HEK293 (cell line): ENCODE measurements at regions not wholly inside any gene's neighbourhood (a gene's known extent, or its start where the extent isn't known, plus 50 kb on each side); places are given as distances from the start of the nearest gene placed in this dataset.
"Not testable (repeated sequence)": the region's sequence is repeated elsewhere in the genome, so short reads cannot be mapped to it uniquely, and the experiment has no call there.

ENCODE experiments used
- CTCF ChIA-PET: fragments of 350-600 bp; formaldehyde crosslinking; extraction: SDS; loops from one replicate; lab custom pipeline; 2021; ENCODE audit warnings: antibody characterized with exemption; lab: Yijun Ruan, JAX
- POLR2A ChIA-PET: fragments of 300-600 bp; formaldehyde crosslinking; extraction: SDS; loops from one replicate; lab custom pipeline; 2020; ENCODE audit warnings: antibody characterized with exemption, inconsistent platforms; lab: Yijun Ruan, JAX
- H3K27ac ChIP-seq: fragments of 200-500 bp; sonication (Bioruptor generic); 2 replicates; pipeline ENCODE4 v1.5.1; 2014; ENCODE audit warnings: low read depth, low read length, control low read depth, inconsistent platforms; ENCODE audit errors: extremely low read depth
- H3K36me3 ChIP-seq, 2 experiments: fragments of 200-500 bp in 1 of 2; sonication (Bioruptor generic) in 1 of 2; 1 replicate in 1 of 2; 2 replicates in 1 of 2; pipeline ENCODE4 v1.5.1; 2014 to 2017; ENCODE audit warnings: inconsistent platforms in 2 of 2, low read length in 2 of 2; ENCODE audit not compliant: control insufficient read depth in 2 of 2, insufficient read depth in 1 of 2
- H3K4me1 ChIP-seq: fragments of 200-500 bp; sonication (Bioruptor generic); 2 replicates; pipeline ENCODE4 v1.5.1; 2014; ENCODE audit warnings: mild to moderate bottlenecking, low read length, inconsistent platforms; ENCODE audit not compliant: control insufficient read depth, insufficient read depth
- H3K4me3 ChIP-seq: 2 replicates; pipeline ENCODE4 v1.5.1; 2011; ENCODE audit warnings: low read depth, mild to moderate bottlenecking, control low read depth, low read length, moderate library complexity
- H3K9me3 ChIP-seq: fragments of 200-500 bp; sonication (Bioruptor generic); 2 replicates; pipeline ENCODE4 v1.5.1; 2014; ENCODE audit warnings: low read depth, low read length, inconsistent platforms; ENCODE audit not compliant: control insufficient read depth, insufficient read depth
- OSR2 ChIP-seq: fragments of 450-650 bp; formaldehyde crosslinking; IDR thresholded peaks from 2 replicates; pipeline ENCODE4 v1.5.1; 2016; ENCODE audit warnings: missing biosample characterization, missing genetic modification characterization
- SP7 ChIP-seq: fragments of 450-650 bp; formaldehyde crosslinking; IDR thresholded peaks from 2 replicates; pipeline ENCODE4 v1.5.1; 2016; ENCODE audit warnings: missing biosample characterization, missing genetic modification characterization
- WT1 ChIP-seq: fragments of 450-650 bp; formaldehyde crosslinking; IDR thresholded peaks from 2 replicates; pipeline ENCODE4 v1.5.1; 2016; ENCODE audit warnings: missing biosample characterization, missing genetic modification characterization
- ZBTB20 ChIP-seq: fragments of 450-650 bp; formaldehyde crosslinking; IDR thresholded peaks from 2 replicates; pipeline ENCODE4 v1.5.1; 2016; ENCODE audit warnings: missing biosample characterization, missing genetic modification characterization
- ZFHX2 ChIP-seq: fragments of 450-650 bp; formaldehyde crosslinking; conservative IDR thresholded peaks from 2 replicates; pipeline ENCODE4 v1.5.1; 2016; ENCODE audit warnings: missing biosample characterization, missing genetic modification characterization
- ZNF184 ChIP-seq: fragments of 450-650 bp; IDR thresholded peaks from 2 replicates; pipeline ENCODE4 v1.5.1; 2018; ENCODE audit warnings: missing biosample characterization, mild to moderate bottlenecking, missing genetic modification characterization
- ZNF223 ChIP-seq: fragments of 450-650 bp; formaldehyde crosslinking; IDR thresholded peaks from 2 replicates; pipeline ENCODE4 v1.5.1; 2016; ENCODE audit warnings: missing biosample characterization, missing genetic modification characterization
- ZNF624 ChIP-seq: fragments of 450-650 bp; formaldehyde crosslinking; IDR thresholded peaks from 2 replicates; pipeline ENCODE4 v1.5.1; 2017; ENCODE audit warnings: missing biosample characterization, missing genetic modification characterization
- ZNF692 ChIP-seq: fragments of 450-650 bp; formaldehyde crosslinking; IDR thresholded peaks from 2 replicates; pipeline ENCODE4 v1.5.1; 2016; ENCODE audit warnings: missing biosample characterization, missing genetic modification characterization
- TF ChIP-seq, protein P1 (sequence below): fragments of 450-650 bp; formaldehyde crosslinking; IDR thresholded peaks from 2 replicates; pipeline ENCODE4 v1.5.1; 2016; ENCODE audit warnings: missing biosample characterization, missing genetic modification characterization

GRCh38 chr11:71774603-71775222 lies 58.3 kb upstream of the DEFB108B start:
- H3K9me3 ChIP-seq, result no peaks in the 10 kb centered on the region
- no peaks in the 10 kb centered on the region for H3K36me3 ChIP-seq
- H3K4me1 ChIP-seq, result no peaks in the 10 kb centered on the region
- POLR2A ChIA-PET, result interaction anchor here (0.6 kb wide), 1 partner anchor 325 kb away, joined by 8 read pairs; no protein-coding TSS in a partner anchor
- H3K27ac ChIP-seq, result no peak overlapping the region
- H3K4me3 ChIP-seq, result no peak overlapping the region
- TF ChIP-seq ZNF223 (tag by site-specific recombination) (no peak), ZNF184 (tag by site-specific recombination) (no peak), ZNF624 (tag by site-specific recombination) (no peak), ZNF692 (no peak)
- TF ChIP-seq, all 188 proteins: peak for 0
- CTCF ChIA-PET, result interaction anchor here (0.6 kb wide), 1 partner anchor 244 kb away, joined by 3 read pairs; no protein-coding TSS in a partner anchor

- CTCF ChIA-PET, result interaction anchor here (0.6 to 0.7 kb wide), 2 partner anchors 31 to 532 kb away, joined by 3 read pairs; no protein-coding TSS in a partner anchor
- H3K9me3 ChIP-seq, H3K27ac ChIP-seq, H3K4me3 ChIP-seq, H3K36me3 ChIP-seq: not testable (repeated sequence)
- TF ChIP-seq ZBTB20 (tag by site-specific recombination), result peak; percentile 28; the same call in 1 of the 2 replicates
- TF ChIP-seq, all 188 proteins: peak for 1; not testable (repeated sequence) for 187
- POLR2A ChIA-PET, H3K4me1 ChIP-seq: not testable (repeated sequence)
Observed at GRCh38 chr11:71780116-71780515, 52.9 kb upstream of the DEFB108B start.

- POLR2A ChIA-PET, H3K9me3 ChIP-seq, H3K27ac ChIP-seq, H3K4me1 ChIP-seq, H3K4me3 ChIP-seq, H3K36me3 ChIP-seq: not testable (repeated sequence)
- CTCF ChIA-PET, result interaction anchor here (0.6 kb wide), 1 partner anchor 531 kb away, joined by 3 read pairs; no protein-coding TSS in a partner anchor
- TF ChIP-seq WT1 (peak; percentile 39; the same call in 1 of the 2 replicates), OSR2 (tag by site-specific recombination) (0 out of 2 replicates have a peak, but pooled peaks have one; percentile 17), SP7 (tag by site-specific recombination) (0 out of 2 replicates have a peak, but pooled peaks have one; percentile 22)
Observed at GRCh38 chr11:71780771-71781170, 52.2 kb upstream of the DEFB108B start.

- H3K27ac ChIP-seq, H3K36me3 ChIP-seq, POLR2A ChIA-PET, H3K9me3 ChIP-seq, H3K4me1 ChIP-seq, H3K4me3 ChIP-seq: not testable (repeated sequence)
- CTCF ChIA-PET, result interaction anchor here (0.6 kb wide), 1 partner anchor 818 kb away, joined by 4 read pairs; no protein-coding TSS in a partner anchor
Observed at GRCh38 chr11:71781491-71781890, 51.5 kb upstream of the DEFB108B start.

- H3K4me1 ChIP-seq, H3K9me3 ChIP-seq, H3K27ac ChIP-seq, H3K4me3 ChIP-seq, CTCF ChIA-PET, H3K36me3 ChIP-seq, POLR2A ChIA-PET: not testable (repeated sequence)
Observed at GRCh38 chr11:71782229-71782861, 50.7 kb upstream of the DEFB108B start.

DNA sequence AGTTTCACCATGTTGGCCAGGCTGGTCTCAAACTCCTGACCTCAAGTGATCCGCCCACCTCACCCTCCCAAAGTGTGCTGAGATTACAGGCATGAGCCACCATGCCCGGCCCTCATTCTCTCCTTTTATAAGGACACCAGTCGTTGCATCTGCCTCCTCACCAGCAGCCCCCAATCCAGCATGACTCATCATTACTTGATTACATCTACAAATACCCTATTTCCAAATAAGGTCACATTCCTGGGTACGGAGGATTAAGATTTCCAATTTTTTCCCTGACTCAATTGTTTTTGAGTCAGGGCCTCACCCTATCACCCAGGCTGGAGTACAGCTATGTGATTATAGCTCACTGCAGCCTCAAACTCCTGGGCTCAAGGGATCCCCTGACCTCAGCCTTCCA lies 49.8 kb upstream of the DEFB108B start:
- CTCF ChIA-PET, H3K27ac ChIP-seq, POLR2A ChIA-PET, H3K9me3 ChIP-seq, H3K36me3 ChIP-seq, H3K4me1 ChIP-seq, H3K4me3 ChIP-seq: not testable (repeated sequence)
- TF ChIP-seq ZFHX2 (0 out of 2 replicates have a peak, but pooled peaks have one; percentile 36), SP7 (tag by site-specific recombination) (0 out of 2 replicates have a peak, but pooled peaks have one; percentile 23)
- TF ChIP-seq, protein P1, sequence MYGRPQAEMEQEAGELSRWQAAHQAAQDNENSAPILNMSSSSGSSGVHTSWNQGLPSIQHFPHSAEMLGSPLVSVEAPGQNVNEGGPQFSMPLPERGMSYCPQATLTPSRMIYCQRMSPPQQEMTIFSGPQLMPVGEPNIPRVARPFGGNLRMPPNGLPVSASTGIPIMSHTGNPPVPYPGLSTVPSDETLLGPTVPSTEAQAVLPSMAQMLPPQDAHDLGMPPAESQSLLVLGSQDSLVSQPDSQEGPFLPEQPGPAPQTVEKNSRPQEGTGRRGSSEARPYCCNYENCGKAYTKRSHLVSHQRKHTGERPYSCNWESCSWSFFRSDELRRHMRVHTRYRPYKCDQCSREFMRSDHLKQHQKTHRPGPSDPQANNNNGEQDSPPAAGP (tag by site-specific recombination), result 0 out of 2 replicates have a peak, but pooled peaks have one; percentile 51
